GM18517 (cell line): ENCODE measurements at regions not wholly inside any gene's neighbourhood (a gene's known extent, or its start where the extent isn't known, plus 50 kb on each side); places are given as distances from the start of the nearest gene placed in this dataset.

Experiments used
- ATAC-seq: cut with Tn5 transposase; IDR thresholded peaks from one replicate; pipeline ENCODE4 v1.9.1; 2021; ENCODE audit warnings: mild to moderate bottlenecking, moderate library complexity; ENCODE audit not compliant: unreplicated experiment

GRCh38 chr13:60797112-60797511 lies 400.1 kb downstream of the TDRD3 start:
- no peak for ATAC-seq

- no peak for ATAC-seq
Observed at GRCh38 chr13:60794751-60795150, 397.7 kb downstream of the TDRD3 start.

GRCh38 chr13:60790620-60791019 lies 393.6 kb downstream of the TDRD3 start:
- ATAC-seq: no peak

GRCh38 chr13:60788156-60788829 lies 391.3 kb downstream of the TDRD3 start:
- ATAC-seq: no peak

GRCh38 chr13:60787083-60787482 lies 390.1 kb downstream of the TDRD3 start:
- no peak for ATAC-seq

DNA sequence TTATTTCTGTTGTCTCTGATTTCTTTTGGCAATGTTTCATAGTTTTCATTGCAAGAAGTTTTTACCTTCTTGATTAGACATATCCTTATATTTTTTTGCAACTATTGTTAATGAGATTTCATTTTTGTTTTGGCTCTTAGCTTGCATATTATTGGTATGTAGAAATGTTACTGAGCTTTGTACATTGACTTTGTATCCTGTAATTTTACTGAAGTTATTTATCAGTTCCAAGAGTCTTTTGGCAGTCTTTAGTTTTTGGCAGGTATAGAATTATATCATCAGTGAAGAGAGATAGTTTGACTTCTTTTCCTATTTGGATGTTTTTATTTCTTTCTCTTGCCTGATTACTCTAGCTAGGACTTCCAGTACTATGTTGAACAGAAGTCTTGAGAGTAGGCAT lies 375.7 kb downstream of the TDRD3 start:
- ATAC-seq: no peak

DNA sequence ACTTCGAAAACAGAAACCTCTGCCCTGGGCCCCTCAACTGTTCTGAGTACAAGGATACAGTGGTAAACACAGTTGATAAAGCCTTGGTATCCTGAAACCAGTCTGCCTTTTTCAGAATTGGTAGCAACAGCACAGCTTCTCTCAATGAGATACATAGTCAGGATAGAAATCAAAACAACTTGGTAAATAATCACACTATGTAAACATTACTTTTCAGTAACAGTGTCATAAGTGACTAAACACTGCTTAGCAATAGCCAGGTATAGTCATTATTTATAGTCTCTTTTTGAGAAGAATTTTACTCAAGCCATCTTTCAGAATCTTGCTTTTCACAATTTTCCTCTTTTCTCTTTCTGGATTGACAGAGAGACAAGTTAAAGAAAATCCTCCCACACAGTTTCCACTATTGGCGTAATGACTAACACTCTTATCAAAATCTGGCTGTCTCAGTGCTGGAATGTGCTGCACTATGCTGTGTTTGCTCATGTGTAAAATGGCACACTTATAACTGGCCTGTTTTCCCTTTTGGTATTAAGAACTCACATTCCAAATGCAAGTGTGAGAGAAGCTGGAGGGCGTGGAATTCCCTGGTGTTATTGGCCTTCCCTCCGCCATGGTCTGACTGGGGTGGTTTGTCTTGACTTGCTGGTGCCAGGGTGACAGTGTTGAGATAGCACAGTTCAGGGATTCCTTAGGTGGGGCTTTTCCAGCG lies 368.8 kb downstream of the TDRD3 start:
- no peak for ATAC-seq

DNA sequence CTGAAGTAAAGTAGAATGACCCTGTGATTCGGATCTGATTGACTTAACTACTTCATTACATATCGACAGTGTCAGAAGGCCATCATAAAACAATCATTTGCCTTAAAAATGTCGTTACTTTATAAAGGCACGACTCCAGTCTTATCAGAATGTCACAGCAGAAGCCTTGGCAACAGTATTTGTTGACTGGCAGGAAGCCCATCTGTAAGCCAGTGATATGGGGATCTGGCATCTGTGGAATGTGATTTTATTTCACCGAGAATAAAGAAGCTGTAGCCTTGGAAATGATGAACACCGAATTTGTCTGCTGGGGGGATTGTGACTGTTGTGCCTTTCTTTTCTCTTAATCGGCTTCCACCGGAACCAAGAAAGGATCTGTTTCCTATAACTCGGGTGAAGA lies 362.5 kb downstream of the TDRD3 start:
- no peak for ATAC-seq

DNA sequence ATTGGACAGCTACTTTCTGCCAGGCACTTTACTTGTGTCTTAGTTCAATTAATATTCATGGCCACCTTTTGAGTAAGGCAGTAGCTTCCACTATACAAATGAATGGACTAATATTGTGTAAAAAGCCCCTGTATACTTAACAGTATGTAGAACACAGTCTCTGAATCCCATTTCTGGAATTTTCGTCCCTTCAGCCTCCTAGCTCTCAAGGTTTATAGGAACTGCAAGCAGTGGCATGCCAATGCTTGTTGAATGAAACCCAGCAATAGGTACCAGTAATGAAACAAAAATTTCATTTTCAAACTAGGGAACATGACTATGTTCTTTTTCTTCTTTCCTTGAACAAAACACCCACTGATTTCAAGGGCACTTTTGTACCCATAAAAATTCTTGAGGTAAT lies 361.6 kb downstream of the TDRD3 start:
- ATAC-seq: no peak

GRCh38 chr13:60757501-60758215 lies 360.6 kb downstream of the TDRD3 start:
- no peak for ATAC-seq

DNA sequence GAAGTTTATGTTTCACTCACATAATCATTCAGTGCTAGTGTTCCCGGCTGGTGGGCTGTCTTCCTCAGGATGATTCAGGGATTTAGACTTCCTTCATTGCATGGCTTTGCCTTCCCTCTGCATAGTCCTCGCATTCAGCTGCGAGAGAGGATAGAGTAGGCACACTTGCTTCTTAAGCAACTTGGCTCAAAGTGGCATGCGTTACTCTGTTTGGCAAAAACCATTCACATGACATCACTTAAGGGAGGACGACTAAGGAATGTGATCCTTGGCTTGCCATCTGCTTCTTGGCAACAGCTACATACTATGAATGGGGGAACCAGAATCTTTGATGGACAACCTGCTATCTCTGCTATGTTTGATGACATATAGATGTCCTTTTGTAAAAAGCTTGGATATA lies 359.3 kb downstream of the TDRD3 start:
- ATAC-seq: no peak

DNA sequence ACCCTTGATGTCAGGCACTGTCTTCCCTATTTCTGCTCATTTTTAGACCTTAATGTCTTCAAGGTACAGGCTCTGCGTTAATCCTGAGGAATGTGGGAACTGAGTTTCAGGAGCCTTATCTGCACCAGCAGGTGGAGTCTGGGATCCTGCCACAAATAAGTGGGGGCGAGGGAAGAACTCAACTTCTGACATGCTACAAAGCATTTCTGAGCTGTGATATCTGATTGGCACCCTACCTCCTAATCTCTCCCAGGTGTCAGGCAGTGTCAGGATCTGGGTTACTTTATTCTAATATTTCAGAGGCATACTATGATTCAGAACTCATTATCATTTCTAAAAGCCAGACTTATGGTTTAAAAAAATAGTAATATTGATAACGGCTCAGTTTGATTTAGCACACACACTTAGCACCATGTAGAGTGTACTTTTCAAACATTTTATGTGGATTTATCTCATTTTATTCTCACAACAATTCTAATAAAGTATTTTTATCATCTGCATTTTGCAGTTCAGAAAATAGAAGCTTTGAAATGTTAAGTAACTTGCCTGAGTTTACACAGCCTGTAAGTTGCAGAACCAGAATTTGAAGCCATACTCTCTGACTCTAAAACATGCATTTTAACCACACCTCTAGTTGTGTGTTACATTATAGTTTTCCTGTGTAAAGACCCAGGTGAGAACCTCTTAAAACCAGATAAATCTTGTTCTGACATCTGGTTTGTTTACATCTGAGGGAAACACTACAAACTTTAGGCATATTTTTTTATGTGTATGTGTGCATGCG lies 358.6 kb downstream of the TDRD3 start:
- no peak for ATAC-seq

GRCh38 chr13:60754211-60755090 lies 357.4 kb downstream of the TDRD3 start:
- no peak for ATAC-seq

- no peak for ATAC-seq
Observed at GRCh38 chr13:60753641-60754040, 356.6 kb downstream of the TDRD3 start.

- ATAC-seq: no peak
Observed at GRCh38 chr13:60745343-60745742, 348.3 kb downstream of the TDRD3 start.

DNA sequence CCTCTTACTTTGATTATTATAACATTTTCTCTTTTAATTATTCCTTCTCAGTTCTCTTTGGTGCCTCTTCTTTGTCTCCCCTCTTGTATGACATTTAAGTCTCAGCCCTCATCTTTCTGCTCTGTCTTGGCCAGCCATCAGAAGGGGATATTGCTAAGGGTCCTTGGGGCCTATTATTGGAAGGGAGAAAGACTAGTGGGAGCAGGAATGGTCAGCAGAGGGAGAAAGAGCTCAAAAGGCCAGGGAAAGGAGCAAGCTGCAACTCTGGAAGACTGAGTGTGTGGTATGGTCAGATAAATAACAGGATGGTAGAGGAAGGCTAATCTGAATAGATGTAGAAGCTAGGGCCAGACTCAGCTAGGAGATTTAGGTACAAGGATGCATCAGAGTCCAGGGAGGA lies 336.9 kb downstream of the TDRD3 start:
- no peak for ATAC-seq

DNA sequence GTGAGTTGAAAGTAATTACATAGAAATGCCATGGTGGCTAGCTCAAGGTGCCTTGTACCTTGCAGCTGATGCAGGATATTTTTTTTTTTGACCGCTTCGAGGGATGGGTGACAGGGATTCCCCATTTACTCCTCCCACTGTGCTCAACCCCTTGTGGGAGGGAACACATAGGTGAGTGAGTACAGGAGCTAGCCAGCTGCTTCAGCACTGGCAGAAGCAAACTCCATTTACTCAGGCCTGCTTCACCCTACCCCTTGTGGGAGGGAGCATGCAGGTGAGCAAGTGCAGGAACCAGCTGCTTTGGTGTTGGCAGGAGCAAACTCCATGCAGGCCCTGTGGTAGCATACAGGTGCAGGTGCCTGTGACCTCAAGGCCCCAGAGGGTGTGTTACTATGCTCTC lies 330.1 kb downstream of the TDRD3 start:
- no peak for ATAC-seq

DNA sequence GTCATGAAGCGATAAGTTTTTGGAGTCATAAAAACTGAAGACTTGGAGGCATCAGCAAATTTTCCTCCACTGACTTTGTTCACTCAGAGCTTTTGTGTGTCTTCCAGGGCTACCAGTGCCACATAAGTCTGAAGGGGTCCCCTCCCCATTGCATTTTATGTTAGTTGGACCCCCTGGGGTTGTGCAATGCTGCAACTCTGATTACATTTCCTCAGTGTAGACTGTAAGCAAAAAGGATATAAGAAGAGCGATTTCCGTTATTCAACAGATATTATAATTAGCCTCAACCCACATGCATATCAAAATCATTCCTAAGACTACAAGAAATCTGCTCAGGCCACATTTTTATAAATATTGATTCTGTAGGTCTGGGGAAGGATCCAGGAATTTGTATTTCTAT lies 324.0 kb downstream of the TDRD3 start:
- ATAC-seq: no peak

GRCh38 chr13:60720590-60720989 lies 323.6 kb downstream of the TDRD3 start:
- no peak for ATAC-seq

GRCh38 chr13:60716313-60716712 lies 319.3 kb downstream of the TDRD3 start:
- no peak for ATAC-seq
